ENCODE measurements at regions not wholly inside any gene's neighbourhood (a gene's known extent, or its start where the extent isn't known, plus 50 kb on each side); places are given as distances from the start of the nearest gene placed in this dataset.

- Mint-ChIP-seq H3K9me3 (peaks cover 55% of the 10 kb centered on the region), H3K36me3 (ENCODE audit: low read depth) (no peaks in the 10 kb centered on the region), H3K27me3 (ENCODE audit: insufficient read depth) (no peaks in the 10 kb centered on the region), H3K4me3 (no peak overlapping the region), H3K27ac (no peak overlapping the region), H3K4me1 (ENCODE audit: low read depth) (no peaks in the 10 kb centered on the region)
- no peak for TF ChIP-seq CTCF (IDR thresholded peaks at IDR 0.05)
- no peak for DNase-seq
Observed at GRCh38 chr2:125850541-125850940, 805.4 kb upstream of the GYPC start.

- no peak for TF ChIP-seq CTCF (IDR thresholded peaks at IDR 0.05)
- H3K9me3 Mint-ChIP-seq, result peaks cover 49% of the 10 kb centered on the region
- no peaks in the 10 kb centered on the region for H3K4me1 Mint-ChIP-seq (ENCODE audit: low read depth)
- H3K36me3 Mint-ChIP-seq (ENCODE audit: low read depth), result no peaks in the 10 kb centered on the region
- DNase-seq, result no peak
- H3K27ac Mint-ChIP-seq, result no peak overlapping the region
- no peak overlapping the region for H3K4me3 Mint-ChIP-seq
- no peaks in the 10 kb centered on the region for H3K27me3 Mint-ChIP-seq (ENCODE audit: insufficient read depth)
Observed at GRCh38 chr2:125852364-125852763, 803.6 kb upstream of the GYPC start.

GRCh38 chr2:125853626-125854025 is 802.3 kb upstream of the GYPC start:
- TF ChIP-seq CTCF (IDR thresholded peaks at IDR 0.05), result no peak
- Mint-ChIP-seq H3K27me3 (ENCODE audit: insufficient read depth) (no peaks in the 10 kb centered on the region), H3K27ac (no peak overlapping the region), H3K4me1 (ENCODE audit: low read depth) (no peaks in the 10 kb centered on the region), H3K36me3 (ENCODE audit: low read depth) (no peaks in the 10 kb centered on the region), H3K4me3 (no peak overlapping the region), H3K9me3 (peaks cover 38% of the 10 kb centered on the region)
- DNase-seq, result no peak

GRCh38 chr2:125855204-125855603 is 800.8 kb upstream of the GYPC start:
- H3K4me1 Mint-ChIP-seq (ENCODE audit: low read depth), result no peaks in the 10 kb centered on the region
- no peaks in the 10 kb centered on the region for H3K36me3 Mint-ChIP-seq (ENCODE audit: low read depth)
- no peak for DNase-seq
- H3K4me3 Mint-ChIP-seq, result no peak overlapping the region
- no peak for TF ChIP-seq CTCF (IDR thresholded peaks at IDR 0.05)
- no peaks in the 10 kb centered on the region for H3K27me3 Mint-ChIP-seq (ENCODE audit: insufficient read depth)
- no peak overlapping the region for H3K27ac Mint-ChIP-seq
- peaks cover 27% of the 10 kb centered on the region for H3K9me3 Mint-ChIP-seq

GRCh38 chr2:125857971-125858794 is 797.8 kb upstream of the GYPC start:
- Mint-ChIP-seq H3K4me1 (ENCODE audit: low read depth) (no peaks in the 10 kb centered on the region), H3K9me3 (peaks cover 22% of the 10 kb centered on the region), H3K27me3 (ENCODE audit: insufficient read depth) (no peaks in the 10 kb centered on the region), H3K27ac (no peak overlapping the region), H3K4me3 (no peak overlapping the region), H3K36me3 (ENCODE audit: low read depth) (no peaks in the 10 kb centered on the region; the same call in 1 of the 2 replicates)
- TF ChIP-seq CTCF (IDR thresholded peaks at IDR 0.05), result no peak
- no peak for DNase-seq
